Esophagus muscularis mucosa (tissue), 4 donors: ENCODE measurements at regions not wholly inside any gene's neighbourhood (a gene's known extent, or its start where the extent isn't known, plus 50 kb on each side); places are given as distances from the start of the nearest gene placed in this dataset.

Experiments
- DNase-seq: peaks from one replicate; pipeline ENCODE4 v3.0.0-alpha.2; 2017; ENCODE audit errors: extremely low spot score
- H3K27ac ChIP-seq, 4 donors: fragments of 200-600 bp; sonication (generic); replicated peaks in 1 of 4; 1 replicate in 3 of 4; 2 replicates in 1 of 4; pipeline ENCODE4 v1.5.1; 2016 to 2019; ENCODE audit warnings: mild to moderate bottlenecking in 1 of 4
- H3K27me3 ChIP-seq, 4 donors: fragments of 200-600 bp; sonication (generic); one replicate each; pipeline versions ENCODE4 v1.5.1 to v1.6.0; 2016 to 2019
- H3K36me3 ChIP-seq, 4 donors: fragments of 200-600 bp; sonication (generic); one replicate each; pipeline ENCODE4 v1.5.1; 2016 to 2019
- H3K4me1 ChIP-seq, 4 donors: fragments of 200-600 bp; sonication (generic); one replicate each; pipeline ENCODE4 v1.5.1; 2016 to 2019
- H3K4me3 ChIP-seq, 4 donors: fragments of 200-600 bp; sonication (generic); 1 replicate in 2 of 4; 2 replicates in 2 of 4; pipeline ENCODE4 v1.5.1; 2016 to 2019; ENCODE audit warnings: mild to moderate bottlenecking in 4 of 4, moderate library complexity in 1 of 4
- H3K9me3 ChIP-seq, 4 donors: fragments of 200-600 bp; sonication (generic); 1 replicate in 3 of 4; 2 replicates in 1 of 4; pipeline ENCODE4 v1.5.1; 2016 to 2019
- CTCF ChIP-seq, 3 experiments: fragments of 200-600 bp in 2 of 3; fragments of 450-650 bp in 1 of 3; sonication (generic) in 2 of 3; IDR thresholded peaks; one replicate each; pipeline ENCODE4 v1.5.1; 2017 to 2019; ENCODE audit warnings: antibody characterized with exemption in 3 of 3, mild to moderate bottlenecking in 2 of 3, moderate library complexity in 1 of 3
- EP300 ChIP-seq: sonication (generic); formaldehyde crosslinking; IDR thresholded peaks from one replicate; pipeline ENCODE4 v1.6.1; 2017; ENCODE audit warnings: antibody characterized with exemption
- POLR2A ChIP-seq: fragments of 450-650 bp; IDR thresholded peaks from one replicate; pipeline ENCODE4 v1.6.1; 2017; ENCODE audit warnings: antibody characterized with exemption, moderate library complexity, mild to moderate bottlenecking, low read depth
- POLR2AphosphoS5 ChIP-seq, 2 donors: sonication (generic); formaldehyde crosslinking; IDR thresholded peaks; one replicate each; pipeline ENCODE4 v1.6.1; 2017; ENCODE audit warnings: antibody characterized with exemption in 2 of 2
- WGBS: methylation state at CpG from one replicate; pipeline ENCODE4 v1.1.5; 2018; 5-methylcytosine and 5-hydroxymethylcytosine counted together
- intact Hi-C: fragments of 100-400 bp; cut with DNase I; formaldehyde crosslinking; loops from one replicate; pipeline ENCODE4 v1.15.1; 2023

GRCh38 chr7:106183952-106184351 is 71.8 kb upstream of the SYPL1 start:
- Histone ChIP-seq H3K27me3 (no peaks in the 10 kb centered on the region), H3K36me3 (no peaks in the 10 kb centered on the region), H3K4me1 (peaks cover 0 to 11% (median 0%) of the 10 kb centered on the region in 4 donors), H3K9me3 (no peaks in the 10 kb centered on the region), H3K27ac (no peak overlapping the region), H3K4me3 (no peak overlapping the region)
- intact Hi-C loops = no loop called here
- no peak for TF ChIP-seq POLR2A
- TF ChIP-seq EP300 = no peak
- TF ChIP-seq CTCF (IDR thresholded peaks at IDR 0.05) = no peak
- no peak for TF ChIP-seq POLR2AphosphoS5 (IDR thresholded peaks at IDR 0.05)
- WGBS = 84% methylated on average over 3 of the region's 3 CpGs
- DNase-seq = no peak

GRCh38 chr7:106182904-106183303 is 70.8 kb upstream of the SYPL1 start:
- DNase-seq = no peak
- 82% methylated on average over 1 of the region's 1 CpG for WGBS
- intact Hi-C loops = no loop called here
- TF ChIP-seq EP300 = no peak
- no peak for TF ChIP-seq CTCF (IDR thresholded peaks at IDR 0.05)
- TF ChIP-seq POLR2A = no peak
- no peak for TF ChIP-seq POLR2AphosphoS5 (IDR thresholded peaks at IDR 0.05)
- Histone ChIP-seq H3K4me3 (no peak overlapping the region), H3K4me1 (peaks cover 0 to 21% (median 0%) of the 10 kb centered on the region in 4 donors), H3K27me3 (no peaks in the 10 kb centered on the region), H3K27ac (no peak overlapping the region), H3K36me3 (no peaks in the 10 kb centered on the region), H3K9me3 (no peaks in the 10 kb centered on the region)

- intact Hi-C loops = no loop called here
- WGBS = 75% methylated on average over 4 of the region's 4 CpGs
Observed at GRCh38 chr7:106181658-106182265, 69.7 kb upstream of the SYPL1 start.

GRCh38 chr7:106180721-106181120 is 68.6 kb upstream of the SYPL1 start:
- intact Hi-C loops = no loop called here
- peaks cover 13 to 36% (median 16%) of the 10 kb centered on the region in 4 donors for H3K4me1 ChIP-seq
- no peaks in the 10 kb centered on the region for H3K27me3 ChIP-seq
- TF ChIP-seq EP300 (no peak), CTCF (IDR thresholded peaks at IDR 0.05) (no peak), POLR2AphosphoS5 (IDR thresholded peaks at IDR 0.05) (no peak), POLR2A (no peak)
- no peaks in the 10 kb centered on the region for H3K36me3 ChIP-seq
- H3K27ac ChIP-seq = no peak overlapping the region
- H3K9me3 ChIP-seq = no peaks in the 10 kb centered on the region
- no peak overlapping the region for H3K4me3 ChIP-seq
- 85% methylated on average over 7 of the region's 7 CpGs for WGBS
- DNase-seq = no peak

More at GRCh38 chr7:106181658-106182265, 69.7 kb upstream of the SYPL1 start:
- H3K27ac ChIP-seq = no peak overlapping the region
- peaks cover 9 to 32% (median 11%) of the 10 kb centered on the region in 4 donors for H3K4me1 ChIP-seq
- DNase-seq = no peak
- H3K36me3 ChIP-seq = no peaks in the 10 kb centered on the region
- no peak overlapping the region for H3K4me3 ChIP-seq
- no peaks in the 10 kb centered on the region for H3K9me3 ChIP-seq
- TF ChIP-seq POLR2A (no peak), POLR2AphosphoS5 (IDR thresholded peaks at IDR 0.05) (no peak), CTCF (IDR thresholded peaks at IDR 0.05) (no peak), EP300 (no peak)
- no peaks in the 10 kb centered on the region for H3K27me3 ChIP-seq

GRCh38 chr7:106179256-106179655 is 67.1 kb upstream of the SYPL1 start:
- H3K9me3 ChIP-seq = no peaks in the 10 kb centered on the region
- H3K36me3 ChIP-seq = no peaks in the 10 kb centered on the region
- TF ChIP-seq EP300 = no peak
- TF ChIP-seq POLR2AphosphoS5 (IDR thresholded peaks at IDR 0.05) = no peak
- no peak for TF ChIP-seq POLR2A
- no peak for TF ChIP-seq CTCF (IDR thresholded peaks at IDR 0.05)
- no peak overlapping the region for H3K27ac ChIP-seq
- H3K4me3 ChIP-seq = no peak overlapping the region
- 93% methylated on average over 4 of the region's 4 CpGs for WGBS
- H3K4me1 ChIP-seq = peaks cover 13 to 36% (median 16%) of the 10 kb centered on the region in 4 donors
- intact Hi-C loops = loop anchor here (5.0 kb wide), 2 partner anchors 98 to 558 kb away; no protein-coding TSS in a partner anchor
- H3K27me3 ChIP-seq = no peaks in the 10 kb centered on the region
- no peak for DNase-seq
